A673 (cell line): ENCODE measurements at regions not wholly inside any gene's neighbourhood (a gene's known extent, or its start where the extent isn't known, plus 50 kb on each side); places are given as distances from the start of the nearest gene placed in this dataset.

ENCODE experiments used
- EZH2 ChIP-seq: fragments of 200-600 bp; sonication (generic); IDR thresholded peaks from 2 replicates; pipeline ENCODE4 v1.6.1; 2017; ENCODE audit warnings: borderline replicate concordance, low read depth, mild to moderate bottlenecking, mixed read lengths, antibody characterized with exemption, low read length; ENCODE audit not compliant: poor library complexity, severe bottlenecking
- TF ChIP-seq, protein P1 (sequence below): fragments of 300-800, 200-600 bp; sonication (generic); conservative IDR thresholded peaks from 2 replicates; pipeline ENCODE4 v1.5.1; 2017; ENCODE audit warnings: low read depth, mild to moderate bottlenecking, antibody characterized with exemption, low read length, moderate library complexity, mixed read lengths

DNA sequence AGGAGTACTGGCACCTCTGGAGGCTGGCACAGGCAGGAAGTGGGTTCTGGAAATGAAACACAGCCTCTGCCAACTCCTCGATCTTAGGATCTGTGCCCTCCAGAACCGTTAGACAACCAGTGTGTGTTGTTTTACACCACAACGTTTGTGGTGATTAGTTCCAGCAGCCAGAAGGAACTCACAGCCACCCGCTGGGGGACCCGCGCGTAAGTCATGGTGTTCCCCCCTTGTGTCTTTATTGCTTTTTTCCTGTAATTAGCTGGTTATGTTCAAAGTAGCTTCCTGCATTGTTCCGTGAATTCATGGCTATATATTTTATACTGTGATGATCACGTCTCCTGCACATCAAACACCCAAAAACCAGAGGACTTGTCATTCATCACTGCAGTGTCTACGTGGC, 117.4 kb downstream of the RNASET2 start:
- TF ChIP-seq, protein P1, sequence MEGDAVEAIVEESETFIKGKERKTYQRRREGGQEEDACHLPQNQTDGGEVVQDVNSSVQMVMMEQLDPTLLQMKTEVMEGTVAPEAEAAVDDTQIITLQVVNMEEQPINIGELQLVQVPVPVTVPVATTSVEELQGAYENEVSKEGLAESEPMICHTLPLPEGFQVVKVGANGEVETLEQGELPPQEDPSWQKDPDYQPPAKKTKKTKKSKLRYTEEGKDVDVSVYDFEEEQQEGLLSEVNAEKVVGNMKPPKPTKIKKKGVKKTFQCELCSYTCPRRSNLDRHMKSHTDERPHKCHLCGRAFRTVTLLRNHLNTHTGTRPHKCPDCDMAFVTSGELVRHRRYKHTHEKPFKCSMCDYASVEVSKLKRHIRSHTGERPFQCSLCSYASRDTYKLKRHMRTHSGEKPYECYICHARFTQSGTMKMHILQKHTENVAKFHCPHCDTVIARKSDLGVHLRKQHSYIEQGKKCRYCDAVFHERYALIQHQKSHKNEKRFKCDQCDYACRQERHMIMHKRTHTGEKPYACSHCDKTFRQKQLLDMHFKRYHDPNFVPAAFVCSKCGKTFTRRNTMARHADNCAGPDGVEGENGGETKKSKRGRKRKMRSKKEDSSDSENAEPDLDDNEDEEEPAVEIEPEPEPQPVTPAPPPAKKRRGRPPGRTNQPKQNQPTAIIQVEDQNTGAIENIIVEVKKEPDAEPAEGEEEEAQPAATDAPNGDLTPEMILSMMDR, result no peak
- no peak for TF ChIP-seq EZH2
